ENCODE measurements at regions not wholly inside any gene's neighbourhood (a gene's known extent, or its start where the extent isn't known, plus 50 kb on each side); places are given as distances from the start of the nearest gene placed in this dataset.

- no peak for TF ChIP-seq POLR2AphosphoS5 (IDR thresholded peaks at IDR 0.05; ENCODE audit: low read depth, low read length)
- TF ChIP-seq POLR2A (IDR thresholded peaks at IDR 0.05; ENCODE audit: low read depth, low read length) = no peak
- no peak for TF ChIP-seq TAF1 (IDR thresholded peaks at IDR 0.05; ENCODE audit: borderline replicate concordance, low read depth, low read length)
Measured at GRCh38 chr2:122481244-122481622, 725.8 kb downstream of the TSN start.
